Daoy (cell line): ENCODE measurements at regions not wholly inside any gene's neighbourhood (a gene's known extent, or its start where the extent isn't known, plus 50 kb on each side); places are given as distances from the start of the nearest gene placed in this dataset.
"Not testable (repeated sequence)": the region's sequence is repeated elsewhere in the genome, so short reads cannot be mapped to it uniquely, and the experiment has no call there.

Experiments used
- DNase-seq: peaks from one replicate; pipeline ENCODE4 v3.0.0-alpha.2; 2015; ENCODE audit warnings: low read depth

GRCh38 chr5:91937121-91937520 lies 554.0 kb upstream of the ARRDC3 start:
- no peak for DNase-seq

- no peak for DNase-seq
These were observed 546.4 kb upstream of the ARRDC3 start for GRCh38 chr5:91929522-91929817.

- no peak for DNase-seq
These were observed 545.8 kb upstream of the ARRDC3 start for GRCh38 chr5:91928754-91929521.

GRCh38 chr5:91927439-91927838 lies 544.3 kb upstream of the ARRDC3 start:
- no peak for DNase-seq

GRCh38 chr5:91925249-91925648 lies 542.1 kb upstream of the ARRDC3 start:
- no peak for DNase-seq

GRCh38 chr5:91917037-91917814 lies 534.1 kb upstream of the ARRDC3 start:
- DNase-seq = not testable (repeated sequence)

GRCh38 chr5:91910655-91911054 lies 527.5 kb upstream of the ARRDC3 start:
- DNase-seq = no peak

GRCh38 chr5:91910247-91910646 lies 527.1 kb upstream of the ARRDC3 start:
- DNase-seq = no peak

DNA sequence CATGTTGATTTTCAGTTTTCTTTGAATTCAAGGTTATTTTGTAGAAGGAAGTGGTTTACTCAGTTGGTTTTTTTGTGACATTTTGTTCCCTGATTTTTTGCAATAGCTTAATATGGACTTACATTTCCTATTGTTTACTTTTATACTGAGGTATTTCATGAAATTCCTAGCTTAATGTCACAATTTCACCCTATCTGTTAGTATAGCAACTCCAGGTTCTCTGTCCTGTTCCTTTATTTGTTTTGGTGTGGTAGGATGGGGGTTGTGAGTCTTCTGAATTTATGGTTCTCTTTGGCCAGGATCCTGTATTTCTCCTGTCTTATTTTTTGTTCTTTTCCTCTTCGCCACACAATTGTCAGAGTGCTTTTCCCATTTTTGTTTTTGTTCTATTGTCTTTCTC lies 523.4 kb upstream of the ARRDC3 start:
- DNase-seq = no peak

DNA sequence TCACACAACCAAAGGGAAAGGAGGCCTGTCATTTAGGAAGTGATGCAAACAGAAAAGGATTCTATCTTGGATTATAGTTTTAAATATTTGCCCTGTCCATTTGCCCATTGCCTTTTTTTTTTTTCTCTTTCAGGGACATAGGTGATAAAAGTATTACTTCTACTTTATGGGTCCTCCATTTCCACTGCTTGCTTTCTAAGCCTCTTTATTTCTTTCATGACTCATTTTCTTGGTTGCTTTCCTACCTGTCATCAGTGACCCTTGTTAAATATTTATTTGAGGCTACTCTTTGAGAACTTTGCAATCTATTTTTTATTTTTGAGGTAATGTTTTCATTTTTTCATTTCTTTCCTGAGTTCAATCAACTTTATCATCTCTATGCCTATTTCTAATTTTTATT lies 522.9 kb upstream of the ARRDC3 start:
- no peak for DNase-seq

- DNase-seq = no peak
These were observed 515.8 kb upstream of the ARRDC3 start for GRCh38 chr5:91898898-91899297.

GRCh38 chr5:91898019-91898418 lies 514.9 kb upstream of the ARRDC3 start:
- no peak for DNase-seq

DNA sequence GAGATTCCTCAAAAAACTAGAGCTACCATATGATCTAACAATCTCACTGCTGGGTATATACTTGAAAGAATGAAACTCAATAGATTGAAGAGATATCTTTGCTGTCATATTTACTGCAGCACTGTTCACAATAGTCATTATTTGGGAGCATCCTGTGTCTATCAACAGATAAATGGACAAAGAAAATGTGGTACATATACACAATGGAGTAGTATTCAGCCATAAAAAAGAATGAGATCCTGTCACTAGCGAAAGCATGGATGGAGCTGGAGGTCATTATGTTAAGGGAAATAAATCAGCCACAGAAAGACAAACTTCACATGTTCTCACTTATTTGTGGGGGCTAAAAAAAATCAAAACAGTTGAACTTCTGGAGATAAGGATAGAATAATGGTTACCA lies 505.7 kb upstream of the ARRDC3 start:
- DNase-seq = no peak

GRCh38 chr5:91885291-91886265 lies 502.5 kb upstream of the ARRDC3 start:
- DNase-seq = peak; percentile 5

DNA sequence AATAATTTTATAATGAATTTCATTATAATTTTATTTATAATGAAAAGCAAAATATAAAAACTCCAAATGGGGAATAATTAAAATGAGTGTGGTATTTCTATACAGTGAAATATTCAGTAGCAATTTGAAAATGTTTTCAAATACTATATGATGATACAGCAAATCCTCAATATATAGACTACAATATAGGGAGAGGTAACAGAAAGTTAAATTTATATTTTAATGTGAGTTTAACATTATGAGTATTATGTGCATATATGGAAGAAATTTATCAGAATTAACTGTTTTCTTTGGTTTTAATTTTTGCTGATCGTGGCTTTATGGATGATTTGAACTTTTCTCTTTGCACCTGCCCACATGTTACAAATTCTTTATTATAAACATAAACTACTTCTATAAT lies 500.9 kb upstream of the ARRDC3 start:
- DNase-seq = no peak

DNA sequence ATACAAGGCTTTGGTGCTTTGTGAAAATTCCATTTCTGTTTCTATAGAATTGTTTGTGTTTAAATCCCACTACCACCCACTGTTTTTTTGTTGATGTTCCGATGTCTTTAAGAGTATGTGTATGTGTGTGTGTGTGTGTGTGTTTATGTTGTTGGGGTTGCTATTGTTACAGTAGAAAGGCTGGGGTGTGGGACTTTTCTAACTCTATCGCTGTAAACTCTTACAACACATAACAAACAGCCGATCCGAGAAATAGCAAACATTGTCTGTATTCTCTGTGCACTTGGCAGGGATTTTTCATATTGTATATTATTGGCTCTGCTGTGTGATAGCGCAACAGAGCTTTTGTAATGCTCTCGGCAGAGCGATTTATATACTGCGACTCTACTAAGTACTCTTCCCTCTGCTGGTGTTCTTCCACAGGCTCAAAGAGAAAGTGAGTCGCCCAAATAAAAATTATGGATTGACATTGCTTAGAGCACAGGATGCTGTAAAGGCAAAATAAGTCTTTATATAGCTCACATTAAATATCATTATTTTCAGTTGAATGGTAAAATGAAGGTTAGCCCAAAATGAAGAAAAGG lies 492.2 kb upstream of the ARRDC3 start:
- DNase-seq = no peak

DNA sequence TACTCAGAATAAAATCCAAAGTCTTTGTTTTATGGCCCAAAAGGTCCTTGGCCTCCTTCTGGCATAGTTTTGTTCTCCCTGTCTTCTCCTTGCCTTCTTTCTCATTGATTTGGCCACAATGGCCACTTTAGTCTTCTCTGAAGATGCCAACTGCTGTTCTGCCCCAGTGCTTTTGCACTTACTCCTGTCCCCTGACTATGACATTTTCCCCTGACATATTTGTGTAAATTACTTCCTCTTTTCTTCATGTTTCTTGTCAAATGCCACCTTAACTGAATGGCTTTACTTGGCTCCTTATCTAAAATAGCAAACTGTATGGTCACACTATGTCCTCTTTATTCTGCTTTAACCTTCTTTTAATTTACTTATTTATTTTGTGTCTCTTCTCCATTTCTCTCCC lies 484.7 kb upstream of the ARRDC3 start:
- DNase-seq = no peak

- DNase-seq = no peak
These were observed 482.8 kb upstream of the ARRDC3 start for GRCh38 chr5:91865915-91866314.

GRCh38 chr5:91864962-91865361 lies 481.8 kb upstream of the ARRDC3 start:
- no peak for DNase-seq

DNA sequence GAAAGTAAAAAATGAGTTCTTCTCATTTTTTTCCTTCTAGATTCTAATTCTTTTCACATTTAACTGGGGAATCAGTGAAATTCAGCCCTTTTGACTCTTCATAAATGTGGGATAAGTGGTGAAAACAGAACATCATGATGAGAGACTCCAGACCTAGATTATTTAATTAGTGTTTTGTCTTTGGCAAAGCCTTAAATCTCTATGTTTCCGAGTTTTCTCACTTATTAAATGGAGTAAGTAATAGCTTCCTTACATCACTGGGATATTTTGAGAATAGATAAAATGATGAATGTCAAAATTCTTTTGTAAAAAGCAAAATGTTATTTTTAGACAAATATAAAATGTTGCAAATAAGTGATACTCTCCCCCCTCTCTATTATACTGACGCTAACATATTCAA lies 468.6 kb upstream of the ARRDC3 start:
- no peak for DNase-seq

- no peak for DNase-seq
These were observed 466.9 kb upstream of the ARRDC3 start for GRCh38 chr5:91850031-91850430.

- no peak for DNase-seq
These were observed 466.0 kb upstream of the ARRDC3 start for GRCh38 chr5:91849069-91849468.
